ENCODE measurements at regions not wholly inside any gene's neighbourhood (a gene's known extent, or its start where the extent isn't known, plus 50 kb on each side); places are given as distances from the start of the nearest gene placed in this dataset.

DNA sequence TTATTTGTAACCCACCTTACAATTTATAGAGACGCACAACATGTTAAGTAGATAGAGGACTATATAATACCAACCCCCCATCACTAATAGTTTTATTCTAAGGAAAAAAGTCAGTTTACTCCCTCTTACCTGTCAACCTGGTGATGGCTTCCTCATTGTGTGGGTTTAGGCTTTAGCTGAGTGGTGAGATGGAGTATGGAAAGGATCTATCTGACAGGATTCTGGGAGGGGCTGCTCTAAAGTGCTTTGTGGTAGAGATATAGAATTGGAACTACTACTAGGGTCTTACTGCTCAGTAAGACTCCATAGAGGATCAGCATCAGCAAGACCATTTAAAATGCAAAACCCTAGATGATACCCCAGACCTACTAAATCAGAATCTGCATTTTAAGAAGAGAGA lies 82.1 kb upstream of the IFNE start:
- peaks cover 2% of the 10 kb centered on the region for H3K9me1 ChIP-seq (ENCODE audit: control insufficient read depth, extremely low read depth, insufficient read depth, low read length)
- H4K20me1 ChIP-seq (ENCODE audit: control insufficient read depth, extremely low read depth, insufficient read depth, low read length), result no peaks in the 10 kb centered on the region
- H3K9ac ChIP-seq (ENCODE audit: control insufficient read depth, extremely low read depth, insufficient read depth, low read length), result no peak overlapping the region
- no peaks in the 10 kb centered on the region for H3K27me3 ChIP-seq (ENCODE audit: control insufficient read depth, extremely low read depth, insufficient read depth, low read length)
- dilution Hi-C loops (cut with MboI; ENCODE audit: extremely low pct_ligation_motif_present, low sequenced_read_pairs), result loop anchor here (25.0 kb wide), 1 partner anchor 223 kb away; no protein-coding TSS in a partner anchor
- TF ChIP-seq, protein P1, sequence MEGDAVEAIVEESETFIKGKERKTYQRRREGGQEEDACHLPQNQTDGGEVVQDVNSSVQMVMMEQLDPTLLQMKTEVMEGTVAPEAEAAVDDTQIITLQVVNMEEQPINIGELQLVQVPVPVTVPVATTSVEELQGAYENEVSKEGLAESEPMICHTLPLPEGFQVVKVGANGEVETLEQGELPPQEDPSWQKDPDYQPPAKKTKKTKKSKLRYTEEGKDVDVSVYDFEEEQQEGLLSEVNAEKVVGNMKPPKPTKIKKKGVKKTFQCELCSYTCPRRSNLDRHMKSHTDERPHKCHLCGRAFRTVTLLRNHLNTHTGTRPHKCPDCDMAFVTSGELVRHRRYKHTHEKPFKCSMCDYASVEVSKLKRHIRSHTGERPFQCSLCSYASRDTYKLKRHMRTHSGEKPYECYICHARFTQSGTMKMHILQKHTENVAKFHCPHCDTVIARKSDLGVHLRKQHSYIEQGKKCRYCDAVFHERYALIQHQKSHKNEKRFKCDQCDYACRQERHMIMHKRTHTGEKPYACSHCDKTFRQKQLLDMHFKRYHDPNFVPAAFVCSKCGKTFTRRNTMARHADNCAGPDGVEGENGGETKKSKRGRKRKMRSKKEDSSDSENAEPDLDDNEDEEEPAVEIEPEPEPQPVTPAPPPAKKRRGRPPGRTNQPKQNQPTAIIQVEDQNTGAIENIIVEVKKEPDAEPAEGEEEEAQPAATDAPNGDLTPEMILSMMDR (optimal IDR thresholded peaks at IDR 0.05 in 1 of 3, IDR thresholded peaks at IDR 0.05 in 1 of 3, conservative IDR thresholded peaks at IDR 0.05 in 1 of 3; ENCODE audit: extremely low read depth in 1 of 3, insufficient read depth in 2 of 3, low read length in 3 of 3), result no peak
- no peak for TF ChIP-seq EZH2 (IDR thresholded peaks at IDR 0.05; ENCODE audit: low read length)
- peaks cover 59% of the 10 kb centered on the region for H3K79me2 ChIP-seq (ENCODE audit: control insufficient read depth, insufficient read depth, low read length)
- H3K4me2 ChIP-seq (ENCODE audit: control insufficient read depth, extremely low read depth, insufficient read depth, low read depth, low read length), result peak overlapping the region; percentile 70
- H3K27ac ChIP-seq (ENCODE audit: control insufficient read depth, insufficient read depth, low read length), result no peak overlapping the region
- no peaks in the 10 kb centered on the region for H3K9me3 ChIP-seq (ENCODE audit: control insufficient read depth, low read depth, low read length)
- peak overlapping the region; percentile 27 to 59 (median 31) for H3K4me3 ChIP-seq (ENCODE audit: control insufficient read depth in 2 of 3, extremely low read depth in 1 of 3, insufficient read depth in 2 of 3, low read depth in 1 of 3, low read length in 3 of 3)
- H2AFZ ChIP-seq (ENCODE audit: control insufficient read depth, low read length), result no peak overlapping the region
- no peak for FAIRE-seq
- no peaks in the 10 kb centered on the region for H3K36me3 ChIP-seq (ENCODE audit: control insufficient read depth in 2 of 2, extremely low read depth in 1 of 2, insufficient read depth in 2 of 2, low read length in 2 of 2)
- H3K4me1 ChIP-seq (ENCODE audit: control insufficient read depth, extremely low read depth, insufficient read depth, low read length), result peaks cover 42% of the 10 kb centered on the region
- DNase-seq (ENCODE audit: low read depth, low spot score), result no peak

DNA sequence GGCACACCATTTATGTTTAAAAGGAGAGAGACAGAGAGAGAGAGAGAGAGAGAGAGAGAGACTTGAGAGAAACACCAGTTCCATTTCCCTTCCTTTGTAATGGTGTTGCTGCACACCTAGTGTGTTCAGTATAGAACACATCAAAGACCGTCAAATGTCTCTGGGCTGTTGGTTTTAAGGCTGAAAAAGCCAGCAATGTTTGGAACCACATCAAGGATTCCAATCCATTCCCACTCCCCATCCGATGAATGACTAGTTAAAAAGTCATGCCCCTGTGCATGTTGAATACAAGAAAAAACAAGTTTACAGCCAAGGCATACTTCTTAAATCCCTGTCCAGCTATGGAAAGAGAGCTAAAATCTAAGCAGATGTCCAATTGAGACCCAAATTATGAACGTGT lies 83.0 kb upstream of the IFNE start:
- H3K4me1 ChIP-seq (ENCODE audit: control insufficient read depth, extremely low read depth, insufficient read depth, low read length), result peaks cover 40% of the 10 kb centered on the region
- dilution Hi-C loops (cut with MboI; ENCODE audit: extremely low pct_ligation_motif_present, low sequenced_read_pairs), result loop anchor here (25.0 kb wide), 1 partner anchor 222 kb away; no protein-coding TSS in a partner anchor
- H3K9me1 ChIP-seq (ENCODE audit: control insufficient read depth, extremely low read depth, insufficient read depth, low read length), result peaks cover 2% of the 10 kb centered on the region
- no peak overlapping the region for H2AFZ ChIP-seq (ENCODE audit: control insufficient read depth, low read length)
- no peaks in the 10 kb centered on the region for H4K20me1 ChIP-seq (ENCODE audit: control insufficient read depth, extremely low read depth, insufficient read depth, low read length)
- peak overlapping the region; percentile 70 for H3K4me2 ChIP-seq (ENCODE audit: control insufficient read depth, extremely low read depth, insufficient read depth, low read depth, low read length)
- peak overlapping the region; percentile 38 for H3K27ac ChIP-seq (ENCODE audit: control insufficient read depth, insufficient read depth, low read length)
- no peaks in the 10 kb centered on the region for H3K9me3 ChIP-seq (ENCODE audit: control insufficient read depth, low read depth, low read length)
- peak overlapping the region in 2 of 3 experiments; percentile 29 to 32 for H3K4me3 ChIP-seq (ENCODE audit: control insufficient read depth in 2 of 3, extremely low read depth in 1 of 3, insufficient read depth in 2 of 3, low read depth in 1 of 3, low read length in 3 of 3)
- DNase-seq (ENCODE audit: low read depth, low spot score) (no peak), FAIRE-seq (peak; percentile 95)
- H3K9ac ChIP-seq (ENCODE audit: control insufficient read depth, extremely low read depth, insufficient read depth, low read length), result peak overlapping the region; percentile 6
- TF ChIP-seq, protein P1 (optimal IDR thresholded peaks at IDR 0.05 in 1 of 3, IDR thresholded peaks at IDR 0.05 in 1 of 3, conservative IDR thresholded peaks at IDR 0.05 in 1 of 3; ENCODE audit: extremely low read depth in 1 of 3, insufficient read depth in 2 of 3, low read length in 3 of 3), result no peak
- no peak for TF ChIP-seq EZH2 (IDR thresholded peaks at IDR 0.05; ENCODE audit: low read length)
- no peaks in the 10 kb centered on the region for H3K36me3 ChIP-seq (ENCODE audit: control insufficient read depth in 2 of 2, extremely low read depth in 1 of 2, insufficient read depth in 2 of 2, low read length in 2 of 2)
- peaks cover 51% of the 10 kb centered on the region for H3K79me2 ChIP-seq (ENCODE audit: control insufficient read depth, insufficient read depth, low read length)
- H3K27me3 ChIP-seq (ENCODE audit: control insufficient read depth, extremely low read depth, insufficient read depth, low read length), result no peaks in the 10 kb centered on the region
